HEK293 (cell line): ENCODE measurements at regions not wholly inside any gene's neighbourhood (a gene's known extent, or its start where the extent isn't known, plus 50 kb on each side); places are given as distances from the start of the nearest gene placed in this dataset.

Experiments
- ZNF610 ChIP-seq: fragments of 450-650 bp; formaldehyde crosslinking; IDR thresholded peaks from 2 replicates; pipeline ENCODE4 v1.5.1; 2016; ENCODE audit warnings: missing biosample characterization, missing genetic modification characterization, borderline replicate concordance
- TF ChIP-seq, protein P1 (sequence below): fragments of 450-650 bp; formaldehyde crosslinking; IDR thresholded peaks from 2 replicates; pipeline ENCODE4 v1.5.1; 2016; ENCODE audit warnings: missing biosample characterization, missing genetic modification characterization

- no peak for TF ChIP-seq ZNF610 (tag by site-specific recombination)
- TF ChIP-seq, protein P1, sequence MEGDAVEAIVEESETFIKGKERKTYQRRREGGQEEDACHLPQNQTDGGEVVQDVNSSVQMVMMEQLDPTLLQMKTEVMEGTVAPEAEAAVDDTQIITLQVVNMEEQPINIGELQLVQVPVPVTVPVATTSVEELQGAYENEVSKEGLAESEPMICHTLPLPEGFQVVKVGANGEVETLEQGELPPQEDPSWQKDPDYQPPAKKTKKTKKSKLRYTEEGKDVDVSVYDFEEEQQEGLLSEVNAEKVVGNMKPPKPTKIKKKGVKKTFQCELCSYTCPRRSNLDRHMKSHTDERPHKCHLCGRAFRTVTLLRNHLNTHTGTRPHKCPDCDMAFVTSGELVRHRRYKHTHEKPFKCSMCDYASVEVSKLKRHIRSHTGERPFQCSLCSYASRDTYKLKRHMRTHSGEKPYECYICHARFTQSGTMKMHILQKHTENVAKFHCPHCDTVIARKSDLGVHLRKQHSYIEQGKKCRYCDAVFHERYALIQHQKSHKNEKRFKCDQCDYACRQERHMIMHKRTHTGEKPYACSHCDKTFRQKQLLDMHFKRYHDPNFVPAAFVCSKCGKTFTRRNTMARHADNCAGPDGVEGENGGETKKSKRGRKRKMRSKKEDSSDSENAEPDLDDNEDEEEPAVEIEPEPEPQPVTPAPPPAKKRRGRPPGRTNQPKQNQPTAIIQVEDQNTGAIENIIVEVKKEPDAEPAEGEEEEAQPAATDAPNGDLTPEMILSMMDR (tag by site-specific recombination) = no peak
These were observed 143.3 kb upstream of the GRK3 start for GRCh38 chr22:25420925-25421904.
